ENCODE measurements at regions not wholly inside any gene's neighbourhood (a gene's known extent, or its start where the extent isn't known, plus 50 kb on each side); places are given as distances from the start of the nearest gene placed in this dataset.

DNA sequence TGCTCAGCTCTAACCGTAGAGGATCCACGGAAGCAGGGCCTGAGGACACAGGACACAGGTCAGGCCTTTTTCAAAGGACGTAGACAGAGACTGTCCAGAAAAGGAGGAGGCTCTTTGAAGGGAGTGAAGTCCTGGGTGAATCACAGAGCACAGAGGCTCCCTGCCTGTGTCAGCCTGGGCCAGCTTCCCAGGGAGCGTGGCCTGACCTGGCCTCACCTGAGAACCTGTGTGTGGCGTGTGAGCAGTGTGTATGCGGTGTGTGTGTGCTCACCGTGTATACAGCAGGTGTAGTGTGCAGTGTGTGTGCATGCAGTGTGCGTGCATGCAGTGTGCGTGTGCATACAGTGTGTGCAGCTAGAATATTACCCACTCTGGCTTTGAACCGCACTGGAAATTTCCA is 56.0 kb upstream of the FNDC1 start:
- no peak for TF ChIP-seq EZH2phosphoT487 (IDR thresholded peaks at IDR 0.05; ENCODE audit: borderline replicate concordance, low read depth, low read length)
- TF ChIP-seq, protein P1, sequence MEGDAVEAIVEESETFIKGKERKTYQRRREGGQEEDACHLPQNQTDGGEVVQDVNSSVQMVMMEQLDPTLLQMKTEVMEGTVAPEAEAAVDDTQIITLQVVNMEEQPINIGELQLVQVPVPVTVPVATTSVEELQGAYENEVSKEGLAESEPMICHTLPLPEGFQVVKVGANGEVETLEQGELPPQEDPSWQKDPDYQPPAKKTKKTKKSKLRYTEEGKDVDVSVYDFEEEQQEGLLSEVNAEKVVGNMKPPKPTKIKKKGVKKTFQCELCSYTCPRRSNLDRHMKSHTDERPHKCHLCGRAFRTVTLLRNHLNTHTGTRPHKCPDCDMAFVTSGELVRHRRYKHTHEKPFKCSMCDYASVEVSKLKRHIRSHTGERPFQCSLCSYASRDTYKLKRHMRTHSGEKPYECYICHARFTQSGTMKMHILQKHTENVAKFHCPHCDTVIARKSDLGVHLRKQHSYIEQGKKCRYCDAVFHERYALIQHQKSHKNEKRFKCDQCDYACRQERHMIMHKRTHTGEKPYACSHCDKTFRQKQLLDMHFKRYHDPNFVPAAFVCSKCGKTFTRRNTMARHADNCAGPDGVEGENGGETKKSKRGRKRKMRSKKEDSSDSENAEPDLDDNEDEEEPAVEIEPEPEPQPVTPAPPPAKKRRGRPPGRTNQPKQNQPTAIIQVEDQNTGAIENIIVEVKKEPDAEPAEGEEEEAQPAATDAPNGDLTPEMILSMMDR (conservative IDR thresholded peaks at IDR 0.05; ENCODE audit: low read length), result no peak
